ENCODE measurements at regions not wholly inside any gene's neighbourhood (a gene's known extent, or its start where the extent isn't known, plus 50 kb on each side); places are given as distances from the start of the nearest gene placed in this dataset.

GRCh38 chr1:244181867-244182266 is 130.8 kb downstream of the ZBTB18 start:
- TF ChIP-seq, protein P1, sequence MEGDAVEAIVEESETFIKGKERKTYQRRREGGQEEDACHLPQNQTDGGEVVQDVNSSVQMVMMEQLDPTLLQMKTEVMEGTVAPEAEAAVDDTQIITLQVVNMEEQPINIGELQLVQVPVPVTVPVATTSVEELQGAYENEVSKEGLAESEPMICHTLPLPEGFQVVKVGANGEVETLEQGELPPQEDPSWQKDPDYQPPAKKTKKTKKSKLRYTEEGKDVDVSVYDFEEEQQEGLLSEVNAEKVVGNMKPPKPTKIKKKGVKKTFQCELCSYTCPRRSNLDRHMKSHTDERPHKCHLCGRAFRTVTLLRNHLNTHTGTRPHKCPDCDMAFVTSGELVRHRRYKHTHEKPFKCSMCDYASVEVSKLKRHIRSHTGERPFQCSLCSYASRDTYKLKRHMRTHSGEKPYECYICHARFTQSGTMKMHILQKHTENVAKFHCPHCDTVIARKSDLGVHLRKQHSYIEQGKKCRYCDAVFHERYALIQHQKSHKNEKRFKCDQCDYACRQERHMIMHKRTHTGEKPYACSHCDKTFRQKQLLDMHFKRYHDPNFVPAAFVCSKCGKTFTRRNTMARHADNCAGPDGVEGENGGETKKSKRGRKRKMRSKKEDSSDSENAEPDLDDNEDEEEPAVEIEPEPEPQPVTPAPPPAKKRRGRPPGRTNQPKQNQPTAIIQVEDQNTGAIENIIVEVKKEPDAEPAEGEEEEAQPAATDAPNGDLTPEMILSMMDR (IDR thresholded peaks at IDR 0.05; ENCODE audit: control insufficient read depth, insufficient read depth, low read depth, low read length, missing control alignments): no peak
- no peak for DNase-seq (ENCODE audit: low read depth)
- no peak overlapping the region for H3K4me3 ChIP-seq (ENCODE audit: control insufficient read depth, low read depth, low read length)

- no peak for DNase-seq (ENCODE audit: low read depth)
- no peak overlapping the region for H3K4me3 ChIP-seq (ENCODE audit: control insufficient read depth, low read depth, low read length)
- TF ChIP-seq, protein P1 (IDR thresholded peaks at IDR 0.05; ENCODE audit: control insufficient read depth, insufficient read depth, low read depth, low read length, missing control alignments): no peak
These were observed 132.0 kb downstream of the ZBTB18 start for GRCh38 chr1:244183037-244183436.

GRCh38 chr1:244186372-244186771 is 135.3 kb downstream of the ZBTB18 start:
- DNase-seq (ENCODE audit: low read depth): no peak
- TF ChIP-seq, protein P1 (IDR thresholded peaks at IDR 0.05; ENCODE audit: control insufficient read depth, insufficient read depth, low read depth, low read length, missing control alignments): no peak
- H3K4me3 ChIP-seq (ENCODE audit: control insufficient read depth, low read depth, low read length): no peak overlapping the region

DNA sequence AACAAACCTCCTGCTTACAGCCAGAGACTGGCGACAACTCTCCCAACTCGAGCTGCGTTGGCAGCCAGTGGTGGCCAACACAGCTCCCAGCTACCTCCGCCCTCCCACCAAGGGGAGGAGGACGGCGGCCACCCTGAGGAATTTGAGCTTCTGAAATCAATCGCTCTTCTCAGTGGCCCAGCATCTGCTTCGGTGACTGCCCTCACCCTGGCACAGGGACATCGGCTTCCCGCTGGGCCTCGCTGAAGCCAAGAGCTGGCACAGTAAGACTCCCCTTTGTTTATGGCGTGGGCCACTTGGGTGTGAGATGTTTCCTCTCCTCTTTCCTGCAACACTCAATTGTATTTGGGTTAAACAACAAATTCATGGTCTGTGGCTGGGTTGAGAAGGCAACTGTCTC is 136.2 kb downstream of the ZBTB18 start:
- no peak for DNase-seq (ENCODE audit: low read depth)
- H3K4me3 ChIP-seq (ENCODE audit: control insufficient read depth, low read depth, low read length): no peak overlapping the region
- TF ChIP-seq, protein P1 (IDR thresholded peaks at IDR 0.05; ENCODE audit: control insufficient read depth, insufficient read depth, low read depth, low read length, missing control alignments): no peak

GRCh38 chr1:244191581-244191980 is 140.5 kb downstream of the ZBTB18 start:
- TF ChIP-seq, protein P1 (IDR thresholded peaks at IDR 0.05; ENCODE audit: control insufficient read depth, insufficient read depth, low read depth, low read length, missing control alignments): no peak
- no peak overlapping the region for H3K4me3 ChIP-seq (ENCODE audit: control insufficient read depth, low read depth, low read length)
- DNase-seq (ENCODE audit: low read depth): no peak

DNA sequence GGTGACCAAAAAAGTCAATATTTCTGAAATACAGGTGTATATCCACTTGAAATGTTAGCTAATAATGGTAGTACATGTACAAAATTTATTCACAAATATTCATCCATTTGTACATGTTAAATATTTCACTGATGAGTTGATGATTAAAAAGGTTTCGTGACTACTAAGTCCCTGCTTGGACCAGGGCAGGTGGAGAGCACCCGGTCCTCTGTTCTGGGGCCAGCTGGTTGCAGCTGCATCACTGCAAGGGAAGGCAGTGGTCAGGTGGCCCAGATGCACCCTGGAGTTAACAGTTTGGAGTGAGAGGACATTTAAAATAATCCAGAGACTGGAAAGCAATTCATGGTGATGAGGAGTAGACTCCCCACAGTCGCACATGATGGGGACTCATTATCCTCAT is 141.2 kb downstream of the ZBTB18 start:
- TF ChIP-seq, protein P1 (IDR thresholded peaks at IDR 0.05; ENCODE audit: control insufficient read depth, insufficient read depth, low read depth, low read length, missing control alignments): no peak
- no peak overlapping the region for H3K4me3 ChIP-seq (ENCODE audit: control insufficient read depth, low read depth, low read length)
- DNase-seq (ENCODE audit: low read depth): no peak
